ENCODE measurements at regions not wholly inside any gene's neighbourhood (a gene's known extent, or its start where the extent isn't known, plus 50 kb on each side); places are given as distances from the start of the nearest gene placed in this dataset.

GRCh38 chr10:52615331-52615730 is 157.3 kb downstream of the MBL2 start:
- TF ChIP-seq GATA2 (IDR thresholded peaks at IDR 0.05; ENCODE audit: low read depth, low read length) (no peak), GATA3 (IDR thresholded peaks at IDR 0.05; ENCODE audit: low read depth, low read length) (no peak)
